ENCODE measurements at regions not wholly inside any gene's neighbourhood (a gene's known extent, or its start where the extent isn't known, plus 50 kb on each side); places are given as distances from the start of the nearest gene placed in this dataset.

DNA sequence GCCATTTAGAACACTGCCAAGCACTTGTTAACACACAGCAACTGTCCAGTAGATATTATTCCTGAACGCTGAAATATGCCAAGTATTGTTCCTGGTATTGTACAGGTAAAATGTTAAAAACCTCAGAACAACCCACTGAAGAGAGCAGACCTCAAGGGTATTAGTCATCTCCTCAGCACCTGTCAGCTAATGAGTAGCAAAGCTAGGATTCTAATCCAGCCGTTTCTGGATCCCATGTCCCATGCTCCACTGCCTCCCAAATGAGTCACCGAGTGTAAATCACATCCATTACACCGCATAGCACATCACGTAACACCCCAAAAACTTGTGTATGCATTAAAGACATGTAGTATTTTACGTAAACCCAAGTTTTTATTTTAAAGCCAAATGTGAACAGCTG is 705.4 kb upstream of the TENM4 start:
- TF ChIP-seq, protein P1, sequence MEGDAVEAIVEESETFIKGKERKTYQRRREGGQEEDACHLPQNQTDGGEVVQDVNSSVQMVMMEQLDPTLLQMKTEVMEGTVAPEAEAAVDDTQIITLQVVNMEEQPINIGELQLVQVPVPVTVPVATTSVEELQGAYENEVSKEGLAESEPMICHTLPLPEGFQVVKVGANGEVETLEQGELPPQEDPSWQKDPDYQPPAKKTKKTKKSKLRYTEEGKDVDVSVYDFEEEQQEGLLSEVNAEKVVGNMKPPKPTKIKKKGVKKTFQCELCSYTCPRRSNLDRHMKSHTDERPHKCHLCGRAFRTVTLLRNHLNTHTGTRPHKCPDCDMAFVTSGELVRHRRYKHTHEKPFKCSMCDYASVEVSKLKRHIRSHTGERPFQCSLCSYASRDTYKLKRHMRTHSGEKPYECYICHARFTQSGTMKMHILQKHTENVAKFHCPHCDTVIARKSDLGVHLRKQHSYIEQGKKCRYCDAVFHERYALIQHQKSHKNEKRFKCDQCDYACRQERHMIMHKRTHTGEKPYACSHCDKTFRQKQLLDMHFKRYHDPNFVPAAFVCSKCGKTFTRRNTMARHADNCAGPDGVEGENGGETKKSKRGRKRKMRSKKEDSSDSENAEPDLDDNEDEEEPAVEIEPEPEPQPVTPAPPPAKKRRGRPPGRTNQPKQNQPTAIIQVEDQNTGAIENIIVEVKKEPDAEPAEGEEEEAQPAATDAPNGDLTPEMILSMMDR (IDR thresholded peaks at IDR 0.05), result no peak
- TF ChIP-seq KDM5A (IDR thresholded peaks at IDR 0.05) (no peak), RFX5 (IDR thresholded peaks at IDR 0.05) (no peak), POLR2A (IDR thresholded peaks at IDR 0.05; ENCODE audit: low read length) (no peak), POLR2AphosphoS2 (conservative IDR thresholded peaks at IDR 0.05; ENCODE audit: low read length) (no peak), MAX (IDR thresholded peaks at IDR 0.05) (no peak), RCOR1 (IDR thresholded peaks at IDR 0.05; ENCODE audit: low read depth, low read length) (no peak), PHF8 (IDR thresholded peaks at IDR 0.05; ENCODE audit: borderline replicate concordance, low read depth) (no peak)
- TF ChIP-seq, protein P2, sequence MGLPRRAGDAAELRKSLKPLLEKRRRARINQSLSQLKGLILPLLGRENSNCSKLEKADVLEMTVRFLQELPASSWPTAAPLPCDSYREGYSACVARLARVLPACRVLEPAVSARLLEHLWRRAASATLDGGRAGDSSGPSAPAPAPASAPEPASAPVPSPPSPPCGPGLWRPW (IDR thresholded peaks at IDR 0.05), result no peak
